ENCODE measurements at regions not wholly inside any gene's neighbourhood (a gene's known extent, or its start where the extent isn't known, plus 50 kb on each side); places are given as distances from the start of the nearest gene placed in this dataset.
"Not testable (repeated sequence)": the region's sequence is repeated elsewhere in the genome, so short reads cannot be mapped to it uniquely, and the experiment has no call there.

- no peak overlapping the region for H3K9ac ChIP-seq
These were observed 569.8 kb downstream of the VGLL3 start for GRCh38 chr3:86420990-86421739.

GRCh38 chr3:86418861-86419260, 572.1 kb downstream of the VGLL3 start:
- no peaks in the 10 kb centered on the region for H4K20me1 ChIP-seq
- H3K9me3 ChIP-seq (replicated peaks in 1 of 11) = no peaks in the 10 kb centered on the region
- H3K4me2 ChIP-seq = no peak overlapping the region
- no peak overlapping the region for H3K27ac ChIP-seq
- H3K4me3 ChIP-seq = no peak overlapping the region
- no peak for TF ChIP-seq Cebpa-rat (IDR thresholded peaks at IDR 0.05)
- H3K36me3 ChIP-seq = no peaks in the 10 kb centered on the region
- no peaks in the 10 kb centered on the region for H3K27me3 ChIP-seq
- 0 out of 20 replicates have a peak, but pooled peaks cover 0 to 9% (median 0%) of the 10 kb centered on the region in 10 experiments for H3K4me1 ChIP-seq
- no peak overlapping the region for H3K9ac ChIP-seq

More at GRCh38 chr3:86420990-86421739, 569.8 kb downstream of the VGLL3 start:
- no peak overlapping the region for H3K27ac ChIP-seq
- no peaks in the 10 kb centered on the region for H3K27me3 ChIP-seq
- H3K4me3 ChIP-seq = no peak overlapping the region
- H4K20me1 ChIP-seq = no peaks in the 10 kb centered on the region
- no peak for TF ChIP-seq Cebpa-rat (IDR thresholded peaks at IDR 0.05)
- 0 out of 20 replicates have a peak, but pooled peaks cover 0 to 9% (median 0%) of the 10 kb centered on the region in 10 experiments for H3K4me1 ChIP-seq
- no peak overlapping the region for H3K4me2 ChIP-seq
- H3K9me3 ChIP-seq (replicated peaks in 1 of 11) = no peaks in the 10 kb centered on the region
- no peaks in the 10 kb centered on the region for H3K36me3 ChIP-seq

- Histone ChIP-seq H3K9me3 (replicated peaks in 1 of 11) (no peaks in the 10 kb centered on the region), H3K4me1 (0 out of 20 replicates have a peak, but pooled peaks cover 0 to 9% (median 0%) of the 10 kb centered on the region in 10 experiments), H4K20me1 (no peaks in the 10 kb centered on the region), H3K36me3 (no peaks in the 10 kb centered on the region), H3K27me3 (no peaks in the 10 kb centered on the region), H3K9ac (no peak overlapping the region), H3K4me2 (no peak overlapping the region; a peak in 1 of 22 replicates), H3K27ac (no peak overlapping the region), H3K4me3 (no peak overlapping the region)
- TF ChIP-seq Cebpa-rat (IDR thresholded peaks at IDR 0.05) = no peak
These were observed 574.6 kb downstream of the VGLL3 start for GRCh38 chr3:86416334-86416733.

DNA sequence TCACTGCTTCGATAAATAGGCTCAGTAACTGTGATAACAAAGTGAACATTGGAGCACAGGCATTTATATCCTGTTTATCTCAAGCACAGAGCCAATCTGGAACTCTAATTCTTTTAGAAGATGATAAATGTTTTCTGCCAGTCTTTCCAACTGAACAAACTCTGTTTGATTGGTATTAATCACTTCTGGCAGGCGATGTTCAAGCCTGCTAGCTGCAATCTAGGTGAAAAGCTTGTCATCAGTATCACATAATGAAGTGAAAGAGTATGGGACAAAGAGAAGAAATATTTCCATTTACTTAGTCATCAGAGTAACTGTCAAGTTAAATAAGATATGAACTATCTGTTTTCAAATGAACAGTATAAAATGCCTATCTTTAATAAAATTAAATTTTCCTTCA, 577.3 kb downstream of the VGLL3 start:
- Histone ChIP-seq H3K27ac (no peak overlapping the region), H3K36me3 (no peaks in the 10 kb centered on the region), H3K4me1 (0 out of 20 replicates have a peak, but pooled peaks cover 0 to 9% (median 0%) of the 10 kb centered on the region in 10 experiments), H3K27me3 (no peaks in the 10 kb centered on the region), H3K9me3 (replicated peaks in 1 of 11) (no peaks in the 10 kb centered on the region), H3K4me3 (no peak overlapping the region), H3K9ac (no peak overlapping the region), H3K4me2 (no peak overlapping the region), H4K20me1 (no peaks in the 10 kb centered on the region)
- TF ChIP-seq Cebpa-rat (IDR thresholded peaks at IDR 0.05) = no peak

DNA sequence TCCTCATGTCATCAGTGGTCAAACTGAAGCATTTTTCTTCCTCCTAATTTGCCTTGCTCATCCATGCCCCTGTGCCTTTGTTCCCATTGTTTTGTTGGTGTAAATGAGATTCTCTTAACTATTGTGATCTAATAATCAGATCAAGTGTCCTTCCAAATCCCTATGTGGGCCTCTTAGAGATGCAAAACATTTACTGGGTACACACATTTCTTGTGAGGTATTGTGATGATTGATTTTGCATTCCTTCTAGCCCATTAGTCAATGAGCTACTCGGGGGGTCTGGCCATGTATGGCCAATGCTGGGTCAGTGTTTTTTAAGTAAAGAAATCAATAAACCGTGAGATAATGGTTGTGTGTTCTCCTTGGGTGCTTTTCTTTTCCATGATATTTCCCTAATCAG, 580.4 kb downstream of the VGLL3 start:
- Histone ChIP-seq H3K4me2 (no peak overlapping the region), H3K27me3 (no peaks in the 10 kb centered on the region), H4K20me1 (no peaks in the 10 kb centered on the region), H3K9ac (no peak overlapping the region), H3K36me3 (no peaks in the 10 kb centered on the region), H3K27ac (no peak overlapping the region), H3K4me3 (no peak overlapping the region), H3K9me3 (replicated peaks in 1 of 11) (no peaks in the 10 kb centered on the region), H3K4me1 (no peaks in the 10 kb centered on the region)
- TF ChIP-seq Cebpa-rat (IDR thresholded peaks at IDR 0.05) = no peak

DNA sequence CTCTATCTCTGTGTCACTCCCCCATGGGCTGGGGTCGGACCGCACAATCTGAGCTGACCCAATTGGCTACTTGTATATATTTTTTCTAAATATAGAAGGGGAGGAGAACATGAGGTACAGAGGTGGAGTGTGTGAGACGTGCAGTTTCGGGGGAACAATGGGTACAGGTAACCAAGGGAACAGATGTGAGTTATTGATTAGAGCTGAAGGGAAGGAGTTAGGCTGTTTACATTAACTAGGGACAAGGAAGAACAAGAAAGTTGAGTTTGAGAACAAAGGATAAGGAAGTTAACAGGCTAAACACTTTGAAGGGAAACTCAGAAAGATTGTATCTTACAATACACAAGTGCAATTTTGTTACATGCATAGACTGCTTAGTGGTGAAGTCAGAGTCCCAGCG, 601.2 kb downstream of the VGLL3 start:
- H3K4me3 ChIP-seq; H3K4me2 ChIP-seq; H3K9me3 ChIP-seq (replicated peaks in 1 of 11); H3K27me3 ChIP-seq; H4K20me1 ChIP-seq; H3K36me3 ChIP-seq; H3K4me1 ChIP-seq; H3K9ac ChIP-seq; H3K27ac ChIP-seq: not testable (repeated sequence)

- no peak for TF ChIP-seq Cebpa-rat (IDR thresholded peaks at IDR 0.05)
- no peak overlapping the region for H3K4me3 ChIP-seq
- no peak overlapping the region for H3K27ac ChIP-seq
- no peaks in the 10 kb centered on the region for H3K4me1 ChIP-seq
- no peaks in the 10 kb centered on the region for H4K20me1 ChIP-seq
- H3K36me3 ChIP-seq = no peaks in the 10 kb centered on the region
- no peaks in the 10 kb centered on the region for H3K27me3 ChIP-seq
- no peaks in the 10 kb centered on the region for H3K9me3 ChIP-seq (replicated peaks in 1 of 11)
- no peak overlapping the region for H3K4me2 ChIP-seq
- H3K9ac ChIP-seq = no peak overlapping the region
These were observed 602.1 kb downstream of the VGLL3 start for GRCh38 chr3:86388820-86389219.

GRCh38 chr3:86382556-86382955, 608.4 kb downstream of the VGLL3 start:
- Histone ChIP-seq H3K4me2 (no peak overlapping the region), H3K9me3 (replicated peaks in 1 of 11) (no peaks in the 10 kb centered on the region), H3K4me1 (no peaks in the 10 kb centered on the region), H3K9ac (no peak overlapping the region), H3K4me3 (no peak overlapping the region), H3K36me3 (no peaks in the 10 kb centered on the region), H3K27ac (no peak overlapping the region), H4K20me1 (no peaks in the 10 kb centered on the region), H3K27me3 (no peaks in the 10 kb centered on the region)
- no peak for TF ChIP-seq Cebpa-rat (IDR thresholded peaks at IDR 0.05)

GRCh38 chr3:86381247-86381646, 609.7 kb downstream of the VGLL3 start:
- no peak for TF ChIP-seq Cebpa-rat (IDR thresholded peaks at IDR 0.05)
- Histone ChIP-seq H3K4me1 (no peaks in the 10 kb centered on the region), H3K4me3 (no peak overlapping the region), H3K4me2 (no peak overlapping the region), H3K9me3 (replicated peaks in 1 of 11) (no peaks in the 10 kb centered on the region), H3K9ac (no peak overlapping the region), H3K27ac (no peak overlapping the region), H3K27me3 (no peaks in the 10 kb centered on the region), H4K20me1 (no peaks in the 10 kb centered on the region), H3K36me3 (no peaks in the 10 kb centered on the region)

DNA sequence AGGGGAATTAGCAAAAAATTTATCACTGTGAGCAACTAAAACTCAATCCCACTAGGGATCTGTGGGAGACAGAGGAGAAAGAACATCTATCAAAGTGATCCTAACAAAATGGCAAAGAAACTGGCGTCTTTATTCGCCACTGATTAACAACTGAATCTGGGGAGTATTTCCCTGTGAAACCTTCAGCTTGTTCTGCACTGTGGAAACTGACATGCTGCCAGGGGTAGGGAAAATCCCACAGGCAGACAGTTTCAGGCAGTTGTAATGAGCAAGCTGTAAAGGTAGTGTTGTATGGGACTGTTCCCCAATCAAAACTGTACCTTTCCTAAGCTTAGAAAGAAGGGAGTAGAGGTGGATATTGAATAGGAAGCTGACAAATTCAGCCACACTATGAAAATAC, 611.7 kb downstream of the VGLL3 start:
- H3K27me3 ChIP-seq = no peaks in the 10 kb centered on the region
- no peaks in the 10 kb centered on the region for H3K4me1 ChIP-seq
- no peaks in the 10 kb centered on the region for H4K20me1 ChIP-seq
- H3K9ac ChIP-seq = no peak overlapping the region
- no peak overlapping the region for H3K4me2 ChIP-seq
- no peak overlapping the region for H3K4me3 ChIP-seq
- H3K9me3 ChIP-seq (replicated peaks in 1 of 11) = no peaks in the 10 kb centered on the region
- no peak for TF ChIP-seq Cebpa-rat (IDR thresholded peaks at IDR 0.05)
- no peaks in the 10 kb centered on the region for H3K36me3 ChIP-seq
- no peak overlapping the region for H3K27ac ChIP-seq

Measured in BLaER1 treated with 17β-estradiol and CSF1 and Interleukin-3, amounts not matched to agents 10 nM and 100 nM (cell line).